ENCODE measurements at regions not wholly inside any gene's neighbourhood (a gene's known extent, or its start where the extent isn't known, plus 50 kb on each side); places are given as distances from the start of the nearest gene placed in this dataset.

GRCh38 chr14:97318380-97318779, 521.2 kb downstream of the VRK1 start:
- TF ChIP-seq MYC (IDR thresholded peaks at IDR 0.05; ENCODE audit: low read depth, low read length) (no peak), POLR2A (IDR thresholded peaks at IDR 0.05; ENCODE audit: extremely low read depth, insufficient read length) (no peak), MAX (IDR thresholded peaks at IDR 0.05; ENCODE audit: low read depth, low read length) (no peak), CTCF (IDR thresholded peaks at IDR 0.05; ENCODE audit: low read depth, low read length) (no peak)
- DNase-seq (ENCODE audit: low read depth) = no peak

GRCh38 chr14:97319691-97320090, 522.5 kb downstream of the VRK1 start:
- TF ChIP-seq POLR2A (IDR thresholded peaks at IDR 0.05; ENCODE audit: extremely low read depth, insufficient read length) = no peak
- TF ChIP-seq MAX (IDR thresholded peaks at IDR 0.05; ENCODE audit: low read depth, low read length) = no peak
- no peak for TF ChIP-seq MYC (IDR thresholded peaks at IDR 0.05; ENCODE audit: low read depth, low read length)
- no peak for TF ChIP-seq CTCF (IDR thresholded peaks at IDR 0.05; ENCODE audit: low read depth, low read length)

More at GRCh38 chr14:97318380-97318779, 521.2 kb downstream of the VRK1 start:
- no peak overlapping the region for H3K4me3 ChIP-seq (ENCODE audit: low read depth, low read length)

GRCh38 chr14:97328743-97329142, 531.6 kb downstream of the VRK1 start:
- H3K4me3 ChIP-seq (ENCODE audit: low read depth, low read length) = no peak overlapping the region
- DNase-seq (ENCODE audit: low read depth) = no peak
- TF ChIP-seq POLR2A (IDR thresholded peaks at IDR 0.05; ENCODE audit: extremely low read depth, insufficient read length) = no peak
- TF ChIP-seq MAX (IDR thresholded peaks at IDR 0.05; ENCODE audit: low read depth, low read length) = no peak
- no peak for TF ChIP-seq CTCF (IDR thresholded peaks at IDR 0.05; ENCODE audit: low read depth, low read length)
- no peak for TF ChIP-seq MYC (IDR thresholded peaks at IDR 0.05; ENCODE audit: low read depth, low read length)

More at GRCh38 chr14:97319691-97320090, 522.5 kb downstream of the VRK1 start:
- no peak overlapping the region for H3K4me3 ChIP-seq (ENCODE audit: low read depth, low read length)
- DNase-seq (ENCODE audit: low read depth) = no peak

- no peak for DNase-seq (ENCODE audit: low read depth)
- no peak overlapping the region for H3K4me3 ChIP-seq (ENCODE audit: low read depth, low read length)
- TF ChIP-seq POLR2A (IDR thresholded peaks at IDR 0.05; ENCODE audit: extremely low read depth, insufficient read length) (no peak), CTCF (IDR thresholded peaks at IDR 0.05; ENCODE audit: low read depth, low read length) (no peak), MAX (IDR thresholded peaks at IDR 0.05; ENCODE audit: low read depth, low read length) (no peak), MYC (IDR thresholded peaks at IDR 0.05; ENCODE audit: low read depth, low read length) (no peak)
Measured at GRCh38 chr14:97329701-97330100, 532.5 kb downstream of the VRK1 start.

- TF ChIP-seq CTCF (IDR thresholded peaks at IDR 0.05; ENCODE audit: low read depth, low read length) (no peak), MAX (IDR thresholded peaks at IDR 0.05; ENCODE audit: low read depth, low read length) (no peak), MYC (IDR thresholded peaks at IDR 0.05; ENCODE audit: low read depth, low read length) (no peak), POLR2A (IDR thresholded peaks at IDR 0.05; ENCODE audit: extremely low read depth, insufficient read length) (no peak)
- no peak for DNase-seq (ENCODE audit: low read depth)
- no peak overlapping the region for H3K4me3 ChIP-seq (ENCODE audit: low read depth, low read length)
Measured at GRCh38 chr14:97331058-97331457, 533.9 kb downstream of the VRK1 start.

GRCh38 chr14:97331526-97331925, 534.3 kb downstream of the VRK1 start:
- no peak for DNase-seq (ENCODE audit: low read depth)
- no peak overlapping the region for H3K4me3 ChIP-seq (ENCODE audit: low read depth, low read length)
- no peak for TF ChIP-seq MYC (IDR thresholded peaks at IDR 0.05; ENCODE audit: low read depth, low read length)
- no peak for TF ChIP-seq CTCF (IDR thresholded peaks at IDR 0.05; ENCODE audit: low read depth, low read length)
- TF ChIP-seq POLR2A (IDR thresholded peaks at IDR 0.05; ENCODE audit: extremely low read depth, insufficient read length) = no peak
- TF ChIP-seq MAX (IDR thresholded peaks at IDR 0.05; ENCODE audit: low read depth, low read length) = no peak

Measured in NB4 (cell line).